SK-N-SH (cell line): ENCODE measurements at regions not wholly inside any gene's neighbourhood (a gene's known extent, or its start where the extent isn't known, plus 50 kb on each side); places are given as distances from the start of the nearest gene placed in this dataset.

ENCODE experiments used
- CTCF ChIA-PET: fragments of 300-600, 350-600 bp; formaldehyde crosslinking; extraction: SDS; loops from one replicate; lab custom pipeline; 2021; lab: Yijun Ruan, JAX
- POLR2A ChIA-PET: fragments of 350-600 bp; sonication (Branson Sonifier 250); formaldehyde crosslinking; extraction: SDS; loops from one replicate; lab custom pipeline; 2020; ENCODE audit warnings: antibody characterized with exemption, inconsistent platforms; lab: Yijun Ruan, JAX
- DNase-seq: peaks from one replicate; pipeline ENCODE4 v3.0.0; 2012
- H2AFZ ChIP-seq: fragments of 200-600 bp; sonication (generic); 2 replicates; pipeline ENCODE4 v1.8.1; 2016; ENCODE audit warnings: antibody characterized with exemption, mild to moderate bottlenecking, low read depth
- H3F3A ChIP-seq: fragments of 200-600 bp; sonication (generic); replicated peaks from 2 replicates; pipeline ENCODE3; 2016; ENCODE audit warnings: antibody characterized with exemption, mild to moderate bottlenecking; ENCODE audit not compliant: insufficient read depth
- H3K27ac ChIP-seq, 2 experiments: fragments of 200-500 bp in 1 of 2; fragments of 200-600 bp in 1 of 2; sonication (Bioruptor generic) in 1 of 2; sonication (generic), shearing (Covaris generic) in 1 of 2; 2 replicates each; pipeline versions ENCODE4 v1.5.1 to v1.6.1; 2014 to 2016; ENCODE audit warnings: low read depth in 2 of 2, inconsistent platforms in 1 of 2, low read length in 1 of 2, mild to moderate bottlenecking in 1 of 2, mixed read lengths in 1 of 2
- H3K27me3 ChIP-seq: fragments of 200-600 bp; sonication (generic), shearing (Covaris generic); 2 replicates; pipeline ENCODE4 v1.6.1; 2016; ENCODE audit warnings: mixed run types; ENCODE audit not compliant: insufficient read depth
- H3K36me3 ChIP-seq, 2 experiments: fragments of 200-500 bp in 1 of 2; fragments of 200-600 bp in 1 of 2; sonication (Bioruptor generic) in 1 of 2; sonication (generic) in 1 of 2; replicated peaks in 1 of 2; 2 replicates each; pipeline versions ENCODE3 to v1.5.1; 2014 to 2016; ENCODE audit warnings: low read length in 1 of 2, mild to moderate bottlenecking in 1 of 2; ENCODE audit not compliant: insufficient read depth in 2 of 2, control insufficient read depth in 1 of 2
- H3K4me1 ChIP-seq, 2 experiments: fragments of 200-500 bp in 1 of 2; fragments of 200-600 bp in 1 of 2; sonication (Bioruptor generic) in 1 of 2; sonication (generic), shearing (Covaris generic) in 1 of 2; 2 replicates each; pipeline versions ENCODE4 v1.5.1 to v1.6.1; 2014 to 2016; ENCODE audit warnings: low read depth in 1 of 2, low read length in 1 of 2, mixed run types in 1 of 2; ENCODE audit not compliant: insufficient read depth in 2 of 2, control insufficient read depth in 1 of 2
- H3K4me2 ChIP-seq: fragments of 200-600 bp; sonication (generic), shearing (Covaris generic); 2 replicates; pipeline ENCODE4 v1.6.1; 2017; ENCODE audit warnings: mixed run types
- H3K4me3 ChIP-seq, 2 experiments: fragments of 200-500 bp in 1 of 2; fragments of 200-600 bp in 1 of 2; sonication (Bioruptor generic) in 1 of 2; sonication (generic), shearing (Covaris generic) in 1 of 2; 2 replicates each; pipeline versions ENCODE4 v1.5.1 to v1.8.1; 2014 to 2016; ENCODE audit warnings: low read depth in 2 of 2, inconsistent platforms in 1 of 2, low read length in 1 of 2, mild to moderate bottlenecking in 1 of 2, mixed read lengths in 1 of 2, moderate library complexity in 1 of 2
- H3K79me2 ChIP-seq: fragments of 200-600 bp; sonication (generic); 2 replicates; pipeline ENCODE4 v1.8.1; 2017; ENCODE audit warnings: mild to moderate bottlenecking; ENCODE audit not compliant: insufficient read depth
- H3K9ac ChIP-seq: fragments of 200-600 bp; sonication (generic); 2 replicates; pipeline ENCODE4 v1.6.1; 2017; ENCODE audit warnings: mixed run types
- H3K9me2 ChIP-seq: fragments of 200-600 bp; sonication (generic); 2 replicates; pipeline ENCODE4 v1.6.1; 2017; ENCODE audit warnings: mixed run types
- H3K9me3 ChIP-seq: fragments of 200-600 bp; sonication (generic); 2 replicates; pipeline ENCODE4 v1.6.1; 2017; ENCODE audit warnings: mixed run types, mild to moderate bottlenecking, moderate library complexity
- H4K20me1 ChIP-seq: fragments of 200-600 bp; sonication (generic); 2 replicates; pipeline ENCODE4 v1.6.1; 2017; ENCODE audit warnings: mild to moderate bottlenecking, mixed run types; ENCODE audit not compliant: insufficient read depth
- CHD2 ChIP-seq: fragments of 150-350 bp; IDR thresholded peaks from 2 replicates; pipeline ENCODE4 v1.6.1; 2018; ENCODE audit warnings: low read length; ENCODE audit not compliant: partially characterized antibody
- CTCF ChIP-seq: fragments of 200-600 bp; sonication (generic); IDR thresholded peaks from 2 replicates; pipeline ENCODE4 v1.6.1; 2017; ENCODE audit warnings: antibody characterized with exemption, mild to moderate bottlenecking, moderate library complexity
- ELF1 ChIP-seq: IDR thresholded peaks from 2 replicates; pipeline ENCODE4 v1.4.0; 2012
- EP300 ChIP-seq, 2 experiments: IDR thresholded peaks; 2 replicates each; pipeline versions ENCODE4 v1.4.0 to v1.6.1; 2012; ENCODE audit warnings: borderline replicate concordance in 1 of 2, low read depth in 1 of 2, low read length in 1 of 2
- FOSL2 ChIP-seq: IDR thresholded peaks from 2 replicates; pipeline ENCODE4 v1.4.0; 2012; ENCODE audit warnings: low read depth, mild to moderate bottlenecking, moderate library complexity, borderline replicate concordance
- FOXJ3 ChIP-seq: sonication (generic); formaldehyde crosslinking; IDR thresholded peaks from 2 replicates; pipeline ENCODE4 v1.5.1; 2020; ENCODE audit warnings: mild to moderate bottlenecking, missing genetic modification reagents
- GABPA ChIP-seq: IDR thresholded peaks from 2 replicates; pipeline ENCODE4 v1.4.0; 2012; ENCODE audit warnings: low read depth, mild to moderate bottlenecking
- IRF3 ChIP-seq: fragments of 150-350 bp; IDR thresholded peaks from 2 replicates; pipeline ENCODE4 v1.6.1; 2016; ENCODE audit warnings: mild to moderate bottlenecking, low read depth, low read length
- MAX ChIP-seq: IDR thresholded peaks from 2 replicates; pipeline ENCODE4 v1.4.0; 2012; ENCODE audit warnings: low read depth
- MEF2A ChIP-seq: IDR thresholded peaks from 2 replicates; pipeline ENCODE4 v1.4.0; 2012; ENCODE audit warnings: low read depth, borderline replicate concordance
- MXI1 ChIP-seq: IDR thresholded peaks from 2 replicates; pipeline ENCODE4 v1.6.1; 2012; ENCODE audit warnings: mild to moderate bottlenecking, low read depth, low read length, improper control_type of control experiment
- NRF1 ChIP-seq: IDR thresholded peaks from 2 replicates; pipeline ENCODE4 v1.6.1; 2012; ENCODE audit warnings: low read depth, mild to moderate bottlenecking, low read length
- POLR2AphosphoS5 ChIP-seq: IDR thresholded peaks from 2 replicates; pipeline ENCODE4 v1.6.1; 2012; ENCODE audit warnings: low read depth, low read length
- RAD21 ChIP-seq: IDR thresholded peaks from 2 replicates; pipeline ENCODE4 v1.6.1; 2012; ENCODE audit warnings: mild to moderate bottlenecking, low read length
- RCOR1 ChIP-seq: fragments of 150-350 bp; IDR thresholded peaks from 2 replicates; pipeline ENCODE4 v1.6.1; 2017; ENCODE audit warnings: antibody characterized with exemption, low read length
- REST ChIP-seq: IDR thresholded peaks from 2 replicates; pipeline ENCODE4 v1.6.1; 2012; ENCODE audit warnings: mild to moderate bottlenecking, low read depth, low read length, moderate library complexity
- RXRA ChIP-seq: IDR thresholded peaks from 2 replicates; pipeline ENCODE4 v1.4.0; 2012; ENCODE audit warnings: low read depth, mild to moderate bottlenecking, borderline replicate concordance
- TEAD4 ChIP-seq: IDR thresholded peaks from 2 replicates; pipeline ENCODE4 v1.4.0; 2012; ENCODE audit warnings: mild to moderate bottlenecking, borderline replicate concordance; ENCODE audit not compliant: insufficient read depth
- USF2 ChIP-seq: fragments of 150-350 bp; IDR thresholded peaks from 2 replicates; pipeline ENCODE4 v1.6.1; 2017; ENCODE audit warnings: antibody characterized with exemption, low read length, low read depth, borderline replicate concordance
- WGBS: methylation state at CpG from one replicate; pipeline ENCODE4 v1.1.6; 2017; ENCODE audit warnings: low lambda C conversion rate; 5-methylcytosine and 5-hydroxymethylcytosine counted together

GRCh38 chr1:30196457-30196856 is 526.9 kb downstream of the MATN1 start:
- ChIA-PET POLR2A (no interaction called here), CTCF (interaction anchor here (0.6 kb wide), 1 partner anchor 184 kb away, joined by 3 read pairs; no protein-coding TSS in a partner anchor)
- H3K9ac ChIP-seq = no peak overlapping the region
- no peak overlapping the region for H3K4me2 ChIP-seq
- DNase-seq = no peak
- peaks cover 0 to 15% of the 10 kb centered on the region in 2 experiments; a peak in 1 of 4 replicates for H3K4me1 ChIP-seq
- peaks cover 8% of the 10 kb centered on the region; the same call in 1 of the 2 replicates for H3K9me3 ChIP-seq
- H3K27me3 ChIP-seq = no peaks in the 10 kb centered on the region
- no peaks in the 10 kb centered on the region for H3K79me2 ChIP-seq
- H3K9me2 ChIP-seq = no peaks in the 10 kb centered on the region
- no peaks in the 10 kb centered on the region for H4K20me1 ChIP-seq
- no peaks in the 10 kb centered on the region for H3K36me3 ChIP-seq
- no peak overlapping the region for H3K27ac ChIP-seq
- H3F3A ChIP-seq = no peaks in the 10 kb centered on the region
- H3K4me3 ChIP-seq = no peak overlapping the region
- H2AFZ ChIP-seq = no peak overlapping the region
- TF ChIP-seq CHD2 (no peak), TEAD4 (no peak), FOXJ3 (no peak), RCOR1 (no peak), MXI1 (no peak), POLR2AphosphoS5 (no peak), RXRA (no peak), ELF1 (no peak), EP300 (IDR thresholded peaks at IDR 0.05; ENCODE audit: borderline replicate concordance in 1 of 2, low read depth in 1 of 2, low read length in 1 of 2) (no peak), MEF2A (no peak), NRF1 (no peak)

GRCh38 chr1:30195424-30196134 is 527.8 kb downstream of the MATN1 start:
- no peaks in the 10 kb centered on the region for H3F3A ChIP-seq
- ChIA-PET POLR2A (interaction anchor here (0.9 kb wide), 1 partner anchor 13 kb away, joined by 3 read pairs; no protein-coding TSS in a partner anchor), CTCF (interaction anchor here (0.6 to 1.1 kb wide), 4 partner anchors 158 to 1459 kb away, joined by 3 read pairs; partner anchors contain the start of gene YTHDF2)
- H3K4me3 ChIP-seq = no peak overlapping the region
- H4K20me1 ChIP-seq = no peaks in the 10 kb centered on the region
- no peaks in the 10 kb centered on the region for H3K27me3 ChIP-seq
- H3K4me2 ChIP-seq = no peak overlapping the region
- no peak for DNase-seq
- H3K4me1 ChIP-seq = peaks cover 0 to 15% of the 10 kb centered on the region in 2 experiments; a peak in 1 of 4 replicates
- H3K9me2 ChIP-seq = no peaks in the 10 kb centered on the region
- no peaks in the 10 kb centered on the region for H3K36me3 ChIP-seq
- no peaks in the 10 kb centered on the region for H3K79me2 ChIP-seq
- H3K9me3 ChIP-seq = peaks cover 2% of the 10 kb centered on the region; the same call in 1 of the 2 replicates
- H2AFZ ChIP-seq = no peak overlapping the region
- H3K9ac ChIP-seq = no peak overlapping the region
- no peak overlapping the region for H3K27ac ChIP-seq
- WGBS = 40% methylated on average over 16 of the region's 17 CpGs
- TF ChIP-seq ELF1 = no peak
- TF ChIP-seq MXI1 = no peak
- TF ChIP-seq GABPA = no peak
- TF ChIP-seq TEAD4 = no peak
- TF ChIP-seq IRF3 = no peak
- TF ChIP-seq REST = no peak
- TF ChIP-seq CHD2 = no peak
- TF ChIP-seq POLR2AphosphoS5 = no peak
- TF ChIP-seq USF2 = no peak
- TF ChIP-seq MAX = no peak
- no peak for TF ChIP-seq FOSL2
- TF ChIP-seq CTCF = no peak
- no peak for TF ChIP-seq RAD21
